ENCODE measurements at regions not wholly inside any gene's neighbourhood (a gene's known extent, or its start where the extent isn't known, plus 50 kb on each side); places are given as distances from the start of the nearest gene placed in this dataset.

DNA sequence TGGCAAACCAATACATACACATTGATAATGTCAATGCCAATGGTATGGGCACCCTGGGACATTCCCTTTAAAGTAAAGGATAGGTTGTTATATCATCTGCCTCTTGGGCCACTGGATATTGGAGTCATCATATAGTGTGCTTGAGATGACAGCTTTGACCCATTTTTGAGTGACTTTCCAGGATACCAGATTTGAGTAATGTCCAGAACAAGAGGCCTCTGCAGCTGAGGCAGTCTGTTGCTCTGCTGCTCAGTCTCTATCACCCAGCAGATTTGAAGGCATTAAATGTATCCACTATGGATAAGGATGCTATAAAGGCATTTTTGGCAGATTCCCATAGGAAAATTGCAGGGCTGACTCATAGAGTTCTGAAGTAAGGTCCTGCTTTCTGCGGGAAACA lies 525.6 kb upstream of the SEMA6A start:
- in situ Hi-C loops (cut with MboI; ENCODE audit: low sequenced_read_pairs, unreplicated experiment), result no loop called here
- TF ChIP-seq, protein P1, sequence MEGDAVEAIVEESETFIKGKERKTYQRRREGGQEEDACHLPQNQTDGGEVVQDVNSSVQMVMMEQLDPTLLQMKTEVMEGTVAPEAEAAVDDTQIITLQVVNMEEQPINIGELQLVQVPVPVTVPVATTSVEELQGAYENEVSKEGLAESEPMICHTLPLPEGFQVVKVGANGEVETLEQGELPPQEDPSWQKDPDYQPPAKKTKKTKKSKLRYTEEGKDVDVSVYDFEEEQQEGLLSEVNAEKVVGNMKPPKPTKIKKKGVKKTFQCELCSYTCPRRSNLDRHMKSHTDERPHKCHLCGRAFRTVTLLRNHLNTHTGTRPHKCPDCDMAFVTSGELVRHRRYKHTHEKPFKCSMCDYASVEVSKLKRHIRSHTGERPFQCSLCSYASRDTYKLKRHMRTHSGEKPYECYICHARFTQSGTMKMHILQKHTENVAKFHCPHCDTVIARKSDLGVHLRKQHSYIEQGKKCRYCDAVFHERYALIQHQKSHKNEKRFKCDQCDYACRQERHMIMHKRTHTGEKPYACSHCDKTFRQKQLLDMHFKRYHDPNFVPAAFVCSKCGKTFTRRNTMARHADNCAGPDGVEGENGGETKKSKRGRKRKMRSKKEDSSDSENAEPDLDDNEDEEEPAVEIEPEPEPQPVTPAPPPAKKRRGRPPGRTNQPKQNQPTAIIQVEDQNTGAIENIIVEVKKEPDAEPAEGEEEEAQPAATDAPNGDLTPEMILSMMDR (IDR thresholded peaks at IDR 0.05; ENCODE audit: borderline replicate concordance, control extremely low read depth, extremely low read depth, insufficient read depth, missing control alignments), result no peak
- no peak for DNase-seq (ENCODE audit: low spot score)

- DNase-seq (ENCODE audit: low spot score), result no peak
- TF ChIP-seq, protein P1 (IDR thresholded peaks at IDR 0.05; ENCODE audit: borderline replicate concordance, control extremely low read depth, extremely low read depth, insufficient read depth, missing control alignments), result no peak
- in situ Hi-C loops (cut with MboI; ENCODE audit: low sequenced_read_pairs, unreplicated experiment), result no loop called here
These were observed 523.5 kb upstream of the SEMA6A start for GRCh38 chr5:117098094-117098493.

GRCh38 chr5:117095346-117096332 lies 521.0 kb upstream of the SEMA6A start:
- DNase-seq (ENCODE audit: low spot score), result no peak
- TF ChIP-seq, protein P1 (IDR thresholded peaks at IDR 0.05; ENCODE audit: borderline replicate concordance, control extremely low read depth, extremely low read depth, insufficient read depth, missing control alignments), result no peak
- in situ Hi-C loops (cut with MboI; ENCODE audit: low sequenced_read_pairs, unreplicated experiment), result no loop called here

GRCh38 chr5:117094114-117094815 lies 519.6 kb upstream of the SEMA6A start:
- no peak for DNase-seq (ENCODE audit: low spot score)
- TF ChIP-seq, protein P1 (IDR thresholded peaks at IDR 0.05; ENCODE audit: borderline replicate concordance, control extremely low read depth, extremely low read depth, insufficient read depth, missing control alignments), result no peak
- in situ Hi-C loops (cut with MboI; ENCODE audit: low sequenced_read_pairs, unreplicated experiment), result no loop called here

GRCh38 chr5:117093653-117094052 lies 519.0 kb upstream of the SEMA6A start:
- in situ Hi-C loops (cut with MboI; ENCODE audit: low sequenced_read_pairs, unreplicated experiment), result no loop called here

GRCh38 chr5:117089001-117089400 lies 514.4 kb upstream of the SEMA6A start:
- TF ChIP-seq, protein P1 (IDR thresholded peaks at IDR 0.05; ENCODE audit: borderline replicate concordance, control extremely low read depth, extremely low read depth, insufficient read depth, missing control alignments), result no peak
- in situ Hi-C loops (cut with MboI; ENCODE audit: low sequenced_read_pairs, unreplicated experiment), result no loop called here
- no peak for DNase-seq (ENCODE audit: low spot score)

More at GRCh38 chr5:117093653-117094052, 519.0 kb upstream of the SEMA6A start:
- no peak for DNase-seq (ENCODE audit: low spot score)
- TF ChIP-seq, protein P1 (IDR thresholded peaks at IDR 0.05; ENCODE audit: borderline replicate concordance, control extremely low read depth, extremely low read depth, insufficient read depth, missing control alignments), result no peak
